Prostate gland (tissue), 2 donors: ENCODE measurements at regions not wholly inside any gene's neighbourhood (a gene's known extent, or its start where the extent isn't known, plus 50 kb on each side); places are given as distances from the start of the nearest gene placed in this dataset.

Experiments used
- DNase-seq: peaks from one replicate; pipeline ENCODE4 v3.0.0-alpha.2; 2019; ENCODE audit warnings: low spot score
- H3K27ac ChIP-seq, 2 donors: fragments of 200-600 bp; sonication (generic); 2 replicates each; pipeline ENCODE4 v1.5.1; 2017 to 2019
- H3K27me3 ChIP-seq: fragments of 200-600 bp; sonication (generic); replicated peaks from 2 replicates; pipeline ENCODE4 v1.5.1; 2019; ENCODE audit not compliant: insufficient read depth
- H3K36me3 ChIP-seq, 2 donors: fragments of 200-600 bp; sonication (generic); 1 replicate in 1 of 2; 2 replicates in 1 of 2; pipeline versions ENCODE4 v1.5.1 to v1.8.1; 2017 to 2019
- H3K4me1 ChIP-seq: fragments of 200-600 bp; sonication (generic); replicated peaks from 2 replicates; pipeline ENCODE4 v1.5.1; 2019
- H3K4me3 ChIP-seq, 2 donors: fragments of 200-600 bp; sonication (generic); 2 replicates each; pipeline ENCODE4 v1.5.1; 2017 to 2019
- H3K9me3 ChIP-seq: fragments of 200-600 bp; sonication (generic); 2 replicates; pipeline ENCODE4 v1.5.1; 2017
- CTCF ChIP-seq, 4 experiments: fragments of 200-600 bp in 2 of 4; fragments of 450-650 bp in 2 of 4; sonication (generic) in 2 of 4; IDR thresholded peaks; 1 replicate in 3 of 4; 2 replicates in 1 of 4; pipeline ENCODE4 v1.5.1; 2016 to 2019; ENCODE audit warnings: antibody characterized with exemption in 4 of 4, mild to moderate bottlenecking in 2 of 4, moderate library complexity in 2 of 4
- POLR2A ChIP-seq: fragments of 450-650 bp; IDR thresholded peaks from one replicate; pipeline ENCODE4 v1.6.1; 2016; ENCODE audit warnings: antibody characterized with exemption, mild to moderate bottlenecking
- POLR2AphosphoS5 ChIP-seq: sonication (generic); formaldehyde crosslinking; IDR thresholded peaks from one replicate; pipeline ENCODE4 v1.6.1; 2017; ENCODE audit warnings: antibody characterized with exemption
- WGBS: methylation state at CpG from one replicate; pipeline ENCODE4 v1.1.5; 2018; 5-methylcytosine and 5-hydroxymethylcytosine counted together
- intact Hi-C: fragments of 100-400 bp; cut with DNase I; formaldehyde crosslinking; loops from one replicate; pipeline ENCODE4 v1.14.2; 2022

GRCh38 chr1:224811564-224811963, 117.9 kb upstream of the DNAH14 start:
- no peak for DNase-seq
- TF ChIP-seq CTCF (IDR thresholded peaks at IDR 0.05) (no peak), POLR2A (no peak), POLR2AphosphoS5 (no peak)
- Histone ChIP-seq H3K27ac (no peak overlapping the region), H3K27me3 (no peaks in the 10 kb centered on the region), H3K4me1 (no peaks in the 10 kb centered on the region), H3K9me3 (no peaks in the 10 kb centered on the region), H3K4me3 (no peak overlapping the region), H3K36me3 (no peaks in the 10 kb centered on the region)
- intact Hi-C loops, result no loop called here
- WGBS, result 94% methylated on average over 7 of the region's 7 CpGs

GRCh38 chr1:224815647-224816046, 113.8 kb upstream of the DNAH14 start:
- Histone ChIP-seq H3K27ac (no peak overlapping the region), H3K36me3 (no peaks in the 10 kb centered on the region), H3K9me3 (no peaks in the 10 kb centered on the region), H3K4me3 (no peak overlapping the region), H3K4me1 (no peaks in the 10 kb centered on the region), H3K27me3 (no peaks in the 10 kb centered on the region)
- intact Hi-C loops, result no loop called here
- 94% methylated on average over 2 of the region's 2 CpGs for WGBS
- DNase-seq, result no peak
- TF ChIP-seq POLR2AphosphoS5, result no peak
- TF ChIP-seq CTCF (IDR thresholded peaks at IDR 0.05), result no peak
- TF ChIP-seq POLR2A, result no peak

GRCh38 chr1:224816062-224816461, 113.4 kb upstream of the DNAH14 start:
- no peak for TF ChIP-seq POLR2AphosphoS5
- no peak for TF ChIP-seq CTCF (IDR thresholded peaks at IDR 0.05)
- no peak for TF ChIP-seq POLR2A
- H3K4me1 ChIP-seq, result no peaks in the 10 kb centered on the region
- no peak overlapping the region for H3K4me3 ChIP-seq
- no peaks in the 10 kb centered on the region for H3K27me3 ChIP-seq
- H3K27ac ChIP-seq, result no peak overlapping the region
- no peak for DNase-seq
- no peaks in the 10 kb centered on the region for H3K9me3 ChIP-seq
- H3K36me3 ChIP-seq, result no peaks in the 10 kb centered on the region
- intact Hi-C loops, result no loop called here

GRCh38 chr1:224817382-224817781, 112.1 kb upstream of the DNAH14 start:
- intact Hi-C loops, result no loop called here
- Histone ChIP-seq H3K27ac (no peak overlapping the region), H3K4me3 (no peak overlapping the region), H3K27me3 (no peaks in the 10 kb centered on the region), H3K9me3 (no peaks in the 10 kb centered on the region), H3K36me3 (no peaks in the 10 kb centered on the region), H3K4me1 (no peaks in the 10 kb centered on the region)
- no peak for TF ChIP-seq POLR2A
- TF ChIP-seq CTCF (IDR thresholded peaks at IDR 0.05), result no peak
- TF ChIP-seq POLR2AphosphoS5, result no peak
- 73% methylated on average over 3 of the region's 3 CpGs for WGBS
- DNase-seq, result no peak

- H3K36me3 ChIP-seq, result no peaks in the 10 kb centered on the region
- H3K4me1 ChIP-seq, result no peaks in the 10 kb centered on the region
- 75% methylated on average over 3 of the region's 3 CpGs for WGBS
- no peak overlapping the region for H3K27ac ChIP-seq
- intact Hi-C loops, result no loop called here
- no peak overlapping the region for H3K4me3 ChIP-seq
- TF ChIP-seq CTCF (IDR thresholded peaks at IDR 0.05), result no peak
- no peaks in the 10 kb centered on the region for H3K9me3 ChIP-seq
- H3K27me3 ChIP-seq, result no peaks in the 10 kb centered on the region
- DNase-seq, result no peak
Observed at GRCh38 chr1:224819861-224820260, 109.6 kb upstream of the DNAH14 start.
